ENCODE measurements at regions not wholly inside any gene's neighbourhood (a gene's known extent, or its start where the extent isn't known, plus 50 kb on each side); places are given as distances from the start of the nearest gene placed in this dataset.
"Not testable (repeated sequence)": the region's sequence is repeated elsewhere in the genome, so short reads cannot be mapped to it uniquely, and the experiment has no call there.

GRCh38 chr17:28262123-28262745 lies 56.8 kb upstream of the TMEM97 start:
- TF ChIP-seq CTCF, POLR2A (IDR thresholded peaks at IDR 0.05): not testable (repeated sequence)

All from lower leg skin (tissue), 3 donors.